ENCODE measurements at regions not wholly inside any gene's neighbourhood (a gene's known extent, or its start where the extent isn't known, plus 50 kb on each side); places are given as distances from the start of the nearest gene placed in this dataset.

DNA sequence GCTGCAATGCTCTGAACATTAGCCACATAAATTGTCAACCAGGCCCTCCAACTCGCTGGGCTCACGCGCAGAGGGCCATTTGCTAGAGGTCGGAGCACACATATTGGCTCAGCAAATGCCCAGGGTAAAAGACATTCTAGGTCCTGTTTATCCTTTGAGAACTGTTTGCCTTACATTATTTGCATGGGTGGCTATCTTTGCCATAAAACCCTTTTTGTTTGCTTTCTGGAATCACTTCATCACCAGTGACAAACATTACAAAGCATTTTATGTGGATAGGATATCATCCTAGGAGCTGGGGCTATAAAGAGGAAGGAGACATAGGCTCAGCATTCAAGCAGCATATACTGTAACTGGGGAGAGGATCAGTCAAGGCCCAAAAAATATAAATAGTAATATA lies 149.2 kb upstream of the RAI2 start:
- H3K18ac ChIP-seq (ENCODE audit: low read depth, low read length): no peak overlapping the region
- no peak overlapping the region for H4K5ac ChIP-seq (ENCODE audit: low read depth, low read length)
- no peak overlapping the region for H4K91ac ChIP-seq (ENCODE audit: insufficient read depth, low read depth, low read length)
- BruUV-seq (replicated peaks): no TSS peak
- TF ChIP-seq, protein P1, sequence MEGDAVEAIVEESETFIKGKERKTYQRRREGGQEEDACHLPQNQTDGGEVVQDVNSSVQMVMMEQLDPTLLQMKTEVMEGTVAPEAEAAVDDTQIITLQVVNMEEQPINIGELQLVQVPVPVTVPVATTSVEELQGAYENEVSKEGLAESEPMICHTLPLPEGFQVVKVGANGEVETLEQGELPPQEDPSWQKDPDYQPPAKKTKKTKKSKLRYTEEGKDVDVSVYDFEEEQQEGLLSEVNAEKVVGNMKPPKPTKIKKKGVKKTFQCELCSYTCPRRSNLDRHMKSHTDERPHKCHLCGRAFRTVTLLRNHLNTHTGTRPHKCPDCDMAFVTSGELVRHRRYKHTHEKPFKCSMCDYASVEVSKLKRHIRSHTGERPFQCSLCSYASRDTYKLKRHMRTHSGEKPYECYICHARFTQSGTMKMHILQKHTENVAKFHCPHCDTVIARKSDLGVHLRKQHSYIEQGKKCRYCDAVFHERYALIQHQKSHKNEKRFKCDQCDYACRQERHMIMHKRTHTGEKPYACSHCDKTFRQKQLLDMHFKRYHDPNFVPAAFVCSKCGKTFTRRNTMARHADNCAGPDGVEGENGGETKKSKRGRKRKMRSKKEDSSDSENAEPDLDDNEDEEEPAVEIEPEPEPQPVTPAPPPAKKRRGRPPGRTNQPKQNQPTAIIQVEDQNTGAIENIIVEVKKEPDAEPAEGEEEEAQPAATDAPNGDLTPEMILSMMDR (conservative IDR thresholded peaks at IDR 0.05; ENCODE audit: low read depth, low read length): no peak
- TF ChIP-seq RAD21 (IDR thresholded peaks at IDR 0.05; ENCODE audit: low read length): no peak
- no peak for TF ChIP-seq BHLHE40 (IDR thresholded peaks at IDR 0.05; ENCODE audit: low read depth, low read length)
- no peak for TF ChIP-seq MAZ (IDR thresholded peaks at IDR 0.05; ENCODE audit: borderline replicate concordance, low read depth, low read length)
- no peak overlapping the region for H3K27ac ChIP-seq (ENCODE audit: insufficient read depth, low read length)
- CTCF ChIA-PET: no interaction called here
- H2AK9ac ChIP-seq (replicated peaks; ENCODE audit: low read depth, low read length, poor library complexity): no peak overlapping the region
- no peak for ATAC-seq (ENCODE audit: low read depth)
- no peak overlapping the region for H4K8ac ChIP-seq (ENCODE audit: low read depth in 2 of 2, low read length in 2 of 2)
- no peak overlapping the region for H2BK15ac ChIP-seq (ENCODE audit: low read depth, low read length)
- no peaks in the 10 kb centered on the region for H3K27me3 ChIP-seq (ENCODE audit: control insufficient read depth, insufficient read depth, low read length)
- no peak overlapping the region for H2AK5ac ChIP-seq (ENCODE audit: low read depth, low read length)
- H3K23ac ChIP-seq (ENCODE audit: low read depth, low read length): no peak overlapping the region
- H2AFZ ChIP-seq (replicated peaks; ENCODE audit: low read length, poor library complexity): no peak overlapping the region
- no peak overlapping the region for H3K56ac ChIP-seq (ENCODE audit: extremely low read depth, insufficient read depth, low read length)
- H3K9ac ChIP-seq (ENCODE audit: low read depth, low read length): no peak overlapping the region
- H2BK20ac ChIP-seq (ENCODE audit: low read depth, low read length): no peak overlapping the region
- no peaks in the 10 kb centered on the region for H3K36me3 ChIP-seq (ENCODE audit: control insufficient read depth, insufficient read depth, low read length)
- no peak for DNase-seq
- no peak overlapping the region for H2BK120ac ChIP-seq (ENCODE audit: low read depth, low read length)
- no peak overlapping the region for H3K14ac ChIP-seq (replicated peaks; ENCODE audit: low read depth, low read length)
- no peaks in the 10 kb centered on the region for H4K20me1 ChIP-seq (ENCODE audit: insufficient read depth, low read length)
- POLR2A ChIA-PET (ENCODE audit: unreplicated experiment): no interaction called here
- H2BK5ac ChIP-seq (ENCODE audit: low read depth, low read length, poor library complexity, severe bottlenecking): no peak overlapping the region
- no peaks in the 10 kb centered on the region for H3K9me1 ChIP-seq (ENCODE audit: insufficient read depth, low read length)
- H3K4me3 ChIP-seq (ENCODE audit: insufficient read depth, low read depth, low read length): no peak overlapping the region
- 73% methylated on average over 4 of the region's 4 CpGs; no CpG with 5 or more reads in 1 of the 2 experiments for WGBS, 2 experiments (ENCODE audit: extremely low coverage in 2 of 2, insufficient read length in 1 of 2)
- in situ Hi-C loops (cut with MboI; ENCODE audit: low sequenced_read_pairs) (no loop called here), intact Hi-C loops (cut with micrococcal nuclease) (no loop called here), dilution Hi-C loops (cut with HindIII; ENCODE audit: low sequenced_read_pairs, unreplicated experiment) (no loop called here)
- H3K79me1 ChIP-seq (ENCODE audit: low read depth in 1 of 2, low read length in 2 of 2): no peaks in the 10 kb centered on the region
- H3K4me1 ChIP-seq (ENCODE audit: control insufficient read depth, insufficient read depth, low read length): no peaks in the 10 kb centered on the region
- H3K4ac ChIP-seq (ENCODE audit: low read depth, low read length): no peak overlapping the region
- no peaks in the 10 kb centered on the region for H3K9me3 ChIP-seq (ENCODE audit: control insufficient read depth, insufficient read depth, low read length)
- H3K4me2 ChIP-seq (ENCODE audit: low read depth, low read length): no peak overlapping the region

Data from IMR-90 (cell line).